ENCODE measurements at regions not wholly inside any gene's neighbourhood (a gene's known extent, or its start where the extent isn't known, plus 50 kb on each side); places are given as distances from the start of the nearest gene placed in this dataset.

DNA sequence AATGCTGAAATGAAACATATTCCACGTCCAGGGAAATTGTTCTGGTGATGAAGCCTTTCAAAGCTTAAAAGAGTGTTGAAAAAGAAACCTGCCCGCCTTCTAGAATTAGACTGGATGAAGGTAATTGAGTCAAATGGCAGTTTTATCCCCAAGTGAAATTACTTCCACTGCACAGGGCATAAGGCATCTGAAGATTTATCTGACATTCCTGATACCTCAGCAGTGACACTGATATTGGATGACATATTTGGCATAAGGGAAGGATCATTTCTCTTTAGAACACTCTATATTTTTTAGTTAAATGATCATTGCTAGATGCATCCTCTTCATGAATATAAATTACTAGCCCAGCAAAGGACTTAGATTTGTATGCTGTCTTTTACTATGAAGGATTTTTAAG is 229.6 kb upstream of the TPK1 start:
- H3K4me1 ChIP-seq: no peaks in the 10 kb centered on the region
- no peaks in the 10 kb centered on the region for H3K27me3 ChIP-seq (replicated peaks in 1 of 7)
- intact Hi-C loops (cut with DNase I; ENCODE audit: low total_unique reads): no loop called here
- H3K27ac ChIP-seq: no peak overlapping the region
- no peak overlapping the region for H3K4me3 ChIP-seq
- WGBS, 5 donors: 55 to 65% (median 63%) methylated on average over 2 of the region's 2 CpGs
- H3K9me3 ChIP-seq: no peaks in the 10 kb centered on the region
- H3K36me3 ChIP-seq: no peaks in the 10 kb centered on the region
- DNase-seq: no peak
- TF ChIP-seq POLR2AphosphoS5 (IDR thresholded peaks at IDR 0.05): no peak

GRCh38 chr7:145064114-145064513 is 228.3 kb upstream of the TPK1 start:
- Histone ChIP-seq H3K9me3 (no peaks in the 10 kb centered on the region), H3K27me3 (replicated peaks in 1 of 7) (no peaks in the 10 kb centered on the region), H3K4me1 (no peaks in the 10 kb centered on the region), H3K27ac (no peak overlapping the region), H3K4me3 (no peak overlapping the region), H3K36me3 (no peaks in the 10 kb centered on the region)
- intact Hi-C loops (cut with DNase I; ENCODE audit: low total_unique reads): no loop called here
- WGBS, 5 donors: 68 to 77% (median 69%) methylated on average over 4 of the region's 4 CpGs
- no peak for TF ChIP-seq POLR2AphosphoS5 (IDR thresholded peaks at IDR 0.05)
- no peak for TF ChIP-seq CTCF (IDR thresholded peaks at IDR 0.05 in 8 of 11, conservative IDR thresholded peaks at IDR 0.05 in 3 of 11)
- TF ChIP-seq POLR2A (IDR thresholded peaks at IDR 0.05): no peak
- no peak for DNase-seq

DNA sequence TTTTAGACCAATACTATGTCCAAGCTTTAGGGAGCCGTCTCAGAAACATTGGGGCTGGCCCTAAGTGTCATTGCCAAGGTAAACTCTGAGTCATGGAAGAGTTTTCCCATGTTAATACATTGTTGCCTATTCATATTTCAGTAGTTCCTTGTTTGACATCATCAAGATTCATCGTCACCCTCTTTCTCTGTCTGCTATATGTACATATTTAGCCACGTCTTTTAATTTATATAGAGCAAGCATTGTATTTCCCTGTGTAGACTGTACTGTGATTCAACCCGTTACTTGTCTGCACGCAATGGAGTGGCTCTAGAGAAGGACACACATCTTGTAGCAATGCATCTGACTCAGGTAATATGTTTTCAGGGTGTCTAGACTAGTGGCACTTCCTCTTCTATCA is 217.9 kb upstream of the TPK1 start:
- H3K36me3 ChIP-seq: no peaks in the 10 kb centered on the region
- H3K27me3 ChIP-seq (replicated peaks in 1 of 7): no peaks in the 10 kb centered on the region
- H3K4me3 ChIP-seq: no peak overlapping the region
- no peaks in the 10 kb centered on the region for H3K4me1 ChIP-seq
- H3K27ac ChIP-seq: no peak overlapping the region
- no peak for DNase-seq
- TF ChIP-seq CTCF (IDR thresholded peaks at IDR 0.05 in 8 of 11, conservative IDR thresholded peaks at IDR 0.05 in 3 of 11): no peak
- no peak for TF ChIP-seq POLR2AphosphoS5 (IDR thresholded peaks at IDR 0.05)
- no peak for TF ChIP-seq POLR2A (IDR thresholded peaks at IDR 0.05)
- peaks cover 0 to 3% (median 0%) of the 10 kb centered on the region in 8 donors for H3K9me3 ChIP-seq
- 76 to 88% (median 85%) methylated on average over 5 of the region's 5 CpGs for WGBS, 5 donors
- intact Hi-C loops (cut with DNase I; ENCODE audit: low total_unique reads): no loop called here

DNA sequence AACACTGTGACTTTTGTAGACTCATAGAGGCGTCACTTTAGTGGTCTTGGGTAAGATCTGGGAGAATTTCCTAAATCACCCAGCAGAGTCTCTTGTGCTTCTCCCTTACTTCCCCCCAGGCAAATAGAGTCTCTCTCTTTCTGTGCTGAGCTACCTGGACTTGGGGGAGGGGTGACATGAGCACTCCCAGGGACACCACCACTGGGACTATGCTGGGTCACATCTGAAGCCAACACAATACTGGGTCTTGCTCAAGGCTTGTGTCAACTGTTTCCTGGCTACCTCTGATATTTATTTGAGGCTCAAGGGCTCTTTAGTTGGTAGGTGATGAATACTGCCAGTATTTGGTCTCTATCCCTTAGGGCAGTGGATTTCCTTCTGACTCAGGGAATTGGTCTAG is 214.6 kb upstream of the TPK1 start:
- Histone ChIP-seq H3K9me3 (peaks cover 0 to 7% (median 0%) of the 10 kb centered on the region in 8 donors), H3K4me1 (no peaks in the 10 kb centered on the region), H3K36me3 (no peaks in the 10 kb centered on the region), H3K27ac (no peak overlapping the region), H3K4me3 (no peak overlapping the region), H3K27me3 (replicated peaks in 1 of 7) (no peaks in the 10 kb centered on the region)
- no peak for DNase-seq
- intact Hi-C loops (cut with DNase I; ENCODE audit: low total_unique reads): no loop called here
- no peak for TF ChIP-seq POLR2A (IDR thresholded peaks at IDR 0.05)
- no peak for TF ChIP-seq CTCF (IDR thresholded peaks at IDR 0.05 in 8 of 11, conservative IDR thresholded peaks at IDR 0.05 in 3 of 11)
- no peak for TF ChIP-seq POLR2AphosphoS5 (IDR thresholded peaks at IDR 0.05)
- 80 to 93% (median 91%) methylated on average over 1 of the region's 1 CpG for WGBS, 5 donors
